NCI-H128 (cell line): ENCODE measurements at regions not wholly inside any gene's neighbourhood (a gene's known extent, or its start where the extent isn't known, plus 50 kb on each side); places are given as distances from the start of the nearest gene placed in this dataset.
A peak's percentile ranks its signal among the peaks of the same experiment; 100 is the strongest.
"Not testable (repeated sequence)": the region's sequence is repeated elsewhere in the genome, so short reads cannot be mapped to it uniquely, and the experiment has no call there.

ENCODE experiments used
- DNase-seq: peaks from one replicate; lab custom pipeline; 2025; ENCODE audit not compliant: unreplicated experiment; lab: John Stamatoyannopoulos, UW

GRCh38 chr4:122100508-122100907 lies 51.6 kb upstream of the BLTP1 start:
- DNase-seq: no peak

- no peak for DNase-seq
These were observed 52.2 kb upstream of the BLTP1 start for GRCh38 chr4:122099896-122100295.

GRCh38 chr4:122091836-122092405 lies 60.2 kb upstream of the BLTP1 start:
- no peak for DNase-seq

GRCh38 chr4:122091397-122091796 lies 60.7 kb upstream of the BLTP1 start:
- no peak for DNase-seq

GRCh38 chr4:122090989-122091388 lies 61.1 kb upstream of the BLTP1 start:
- DNase-seq: no peak

GRCh38 chr4:122086338-122087065 lies 65.6 kb upstream of the BLTP1 start:
- DNase-seq: peak; percentile 19

- DNase-seq: no peak
These were observed 68.1 kb upstream of the BLTP1 start for GRCh38 chr4:122083989-122084388.

- DNase-seq: no peak
These were observed 68.8 kb upstream of the BLTP1 start for GRCh38 chr4:122083351-122083750.

- DNase-seq: no peak
These were observed 69.5 kb upstream of the BLTP1 start for GRCh38 chr4:122082661-122083060.

GRCh38 chr4:122077653-122078052 lies 74.5 kb upstream of the BLTP1 start:
- DNase-seq: not testable (repeated sequence)

GRCh38 chr4:122076835-122077234 lies 75.3 kb upstream of the BLTP1 start:
- not testable (repeated sequence) for DNase-seq

GRCh38 chr4:122073615-122074014 lies 78.5 kb upstream of the BLTP1 start:
- DNase-seq: no peak

- DNase-seq: no peak
These were observed 86.2 kb upstream of the BLTP1 start for GRCh38 chr4:122065915-122066314.

- DNase-seq: no peak
These were observed 87.0 kb upstream of the BLTP1 start for GRCh38 chr4:122065149-122065548.

GRCh38 chr4:122053186-122053585 lies 98.9 kb upstream of the BLTP1 start:
- no peak for DNase-seq

- DNase-seq: no peak
These were observed 99.5 kb upstream of the BLTP1 start for GRCh38 chr4:122052677-122053076.

GRCh38 chr4:122050841-122051240 lies 99.0 kb upstream of the TRPC3 start:
- DNase-seq: no peak

- DNase-seq: no peak
These were observed 95.9 kb upstream of the TRPC3 start for GRCh38 chr4:122047456-122048425.

- DNase-seq: no peak
These were observed 94.4 kb upstream of the TRPC3 start for GRCh38 chr4:122046255-122046654.

- DNase-seq: peak; percentile 66
These were observed 93.7 kb upstream of the TRPC3 start for GRCh38 chr4:122045533-122045932.

GRCh38 chr4:122044501-122044900 lies 92.6 kb upstream of the TRPC3 start:
- DNase-seq: no peak

- no peak for DNase-seq
These were observed 89.5 kb upstream of the TRPC3 start for GRCh38 chr4:122041312-122041711.
